Right hindlimb (tissue), 1 donor: ENCODE measurements at regions not wholly inside any gene's neighbourhood (a gene's known extent, or its start where the extent isn't known, plus 50 kb on each side); places are given as distances from the start of the nearest gene placed in this dataset.

Experiments
- DNase-seq: peaks from one replicate; pipeline ENCODE4 v3.0.0-alpha.2; 2018

DNA sequence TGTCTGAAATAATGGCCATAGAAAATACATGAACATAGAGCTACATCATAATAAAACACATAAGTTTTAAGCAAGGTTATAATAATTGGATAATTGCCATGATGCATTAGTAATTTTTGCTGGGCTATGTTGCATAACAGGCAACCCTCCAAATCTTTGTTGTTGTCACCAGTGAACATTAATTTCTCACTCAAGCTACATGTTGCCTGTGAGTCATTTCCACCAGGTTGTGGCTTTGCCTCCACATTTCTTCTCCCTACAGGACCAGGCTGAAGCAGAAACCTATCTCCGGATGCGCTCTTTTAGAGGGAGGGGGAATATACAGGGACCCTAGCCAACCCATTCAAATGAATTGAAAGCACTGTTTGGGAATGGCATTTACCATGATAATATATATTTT lies 347.7 kb downstream of the GABRG1 start:
- DNase-seq: no peak

DNA sequence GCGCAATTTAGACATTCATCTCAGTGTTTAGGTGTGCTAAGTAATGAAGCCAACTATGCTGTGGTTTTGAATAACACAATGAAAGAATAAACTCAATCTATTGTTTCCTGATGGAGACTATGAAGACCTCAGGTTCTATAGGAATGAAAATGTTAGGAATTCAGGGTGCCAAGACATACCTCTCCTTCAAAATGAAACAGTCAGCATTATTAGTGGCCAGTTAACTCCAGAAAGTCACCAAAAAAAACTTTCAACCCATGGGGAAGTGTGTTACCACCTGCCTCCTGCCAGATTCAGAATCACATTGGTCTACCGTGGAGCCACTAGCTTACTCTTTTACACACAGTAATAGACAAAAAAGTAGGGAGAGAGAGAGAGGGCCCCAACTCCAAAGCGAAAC lies 352.9 kb downstream of the GABRG1 start:
- no peak for DNase-seq

DNA sequence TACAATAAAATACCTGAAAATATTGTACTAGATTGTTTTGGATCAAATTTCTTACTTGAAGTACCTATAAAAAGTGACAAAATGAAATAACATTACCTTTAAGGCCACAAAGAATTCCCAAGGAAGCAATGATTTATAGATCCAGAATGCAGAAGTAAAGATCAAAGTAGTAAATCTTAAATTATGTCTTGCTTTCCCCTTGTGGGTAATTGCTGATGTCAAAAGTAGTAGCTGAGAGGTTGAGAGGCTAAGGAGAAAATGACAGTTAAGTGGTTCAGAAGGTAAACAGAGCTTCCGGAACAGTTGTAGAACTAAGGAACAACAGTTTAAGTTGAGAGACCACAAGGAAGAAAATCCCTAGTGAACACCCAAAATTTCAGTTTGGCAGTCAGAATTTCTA lies 358.3 kb downstream of the GABRG1 start:
- no peak for DNase-seq

DNA sequence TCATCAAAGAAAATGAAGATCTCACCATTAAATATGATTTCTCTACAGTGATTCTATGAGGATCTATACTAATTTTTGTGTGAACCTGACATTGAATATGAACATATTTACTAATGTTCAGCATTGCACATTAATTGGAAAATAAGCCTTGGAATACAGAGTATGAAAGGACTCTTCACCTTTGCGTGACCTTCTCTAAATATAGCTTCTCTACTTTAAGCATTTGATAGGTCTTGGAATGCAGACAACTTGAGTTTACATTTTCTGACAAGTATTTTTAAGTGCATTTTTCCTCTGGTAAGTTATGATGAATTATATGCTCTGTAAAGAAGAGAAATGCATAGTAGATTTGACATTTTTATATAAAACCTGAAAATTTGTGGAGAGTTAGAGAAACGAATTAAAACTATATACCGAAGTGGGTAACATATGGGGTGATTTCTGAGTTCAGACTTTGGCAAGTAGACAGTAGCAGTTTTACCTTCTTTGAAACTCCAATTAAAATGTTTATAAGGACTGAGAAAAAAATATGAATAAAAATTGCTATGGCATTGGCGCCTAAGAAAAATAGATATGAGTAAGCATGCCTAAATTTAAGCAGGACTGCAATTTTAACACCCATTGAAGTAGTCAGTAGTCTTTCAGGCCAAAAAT lies 371.9 kb downstream of the GABRG1 start:
- no peak for DNase-seq

DNA sequence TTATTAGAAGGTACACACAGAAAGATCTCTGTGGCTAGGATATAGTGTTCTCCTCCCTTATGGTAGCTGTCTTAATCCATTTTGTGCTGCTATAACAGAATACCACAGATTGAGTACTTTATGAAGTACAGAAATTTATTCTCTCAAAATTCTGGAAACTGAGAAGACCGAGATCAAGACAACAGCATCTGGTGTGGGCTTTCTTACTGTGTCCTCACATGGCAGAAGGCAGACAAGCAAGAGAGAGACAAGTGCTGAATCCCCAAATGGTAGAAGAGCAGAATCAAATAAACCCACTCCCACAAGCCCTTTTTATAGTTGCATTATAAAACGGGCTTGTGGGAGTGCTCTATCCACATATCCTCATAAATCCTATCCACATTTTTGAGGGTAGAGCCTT lies 373.1 kb downstream of the GABRG1 start:
- DNase-seq: no peak

DNA sequence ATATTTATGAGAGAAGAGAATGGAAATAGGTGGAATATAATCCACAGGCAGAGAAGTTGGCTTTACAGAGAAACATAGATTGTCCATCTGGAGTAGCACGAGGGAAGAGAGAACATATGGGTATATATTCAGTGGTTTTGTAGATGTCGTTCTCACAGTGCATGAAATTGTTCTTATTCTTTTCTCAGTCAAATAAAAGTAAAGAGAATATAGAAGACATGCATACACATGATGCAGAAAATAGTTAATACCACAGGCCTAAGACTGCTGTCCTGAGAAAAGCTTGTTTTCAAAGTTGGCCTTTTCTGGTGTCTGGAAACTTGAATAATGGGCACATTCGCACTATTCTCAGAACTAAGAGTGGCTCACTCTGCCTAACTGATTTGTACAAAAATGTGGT lies 378.1 kb downstream of the GABRG1 start:
- DNase-seq: no peak

DNA sequence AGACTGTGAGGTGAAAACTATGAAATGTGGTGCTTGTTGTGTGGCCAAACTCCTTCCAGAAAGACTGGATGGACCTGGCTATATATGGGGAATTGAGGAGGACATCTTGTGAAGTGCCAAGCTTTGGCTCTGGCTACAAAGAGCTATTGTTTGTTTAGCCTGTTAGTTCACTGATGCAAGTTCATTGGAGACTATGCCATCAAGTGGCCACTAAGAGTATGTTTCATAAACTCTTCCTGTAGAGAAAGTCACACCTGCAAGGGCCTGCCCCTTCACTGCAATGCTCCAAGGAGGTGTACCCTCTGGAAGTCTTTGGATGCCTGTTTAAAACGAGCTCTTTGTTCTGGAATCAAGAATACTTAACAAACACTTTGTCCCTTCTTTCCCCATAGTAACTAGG lies 382.0 kb downstream of the GABRG1 start:
- DNase-seq: no peak

DNA sequence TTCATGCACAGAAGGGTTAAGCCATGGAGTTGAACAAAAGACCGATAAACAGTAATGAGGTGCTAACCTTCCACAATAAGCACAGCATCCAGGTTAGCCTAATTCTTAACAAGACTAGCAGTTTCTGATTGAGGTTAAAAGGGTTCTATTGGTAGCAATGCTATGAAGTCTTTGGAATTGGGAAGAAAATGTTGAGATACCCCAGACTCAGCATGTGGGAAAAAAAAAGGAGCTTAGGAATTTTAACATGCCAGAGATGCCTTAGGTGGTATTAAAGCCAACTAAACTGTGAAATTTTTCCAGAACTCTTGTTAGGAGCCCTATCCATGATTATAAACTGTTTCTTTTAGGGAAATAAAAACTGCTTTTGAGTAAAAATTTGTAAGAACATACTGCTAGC lies 391.7 kb downstream of the GABRG1 start:
- no peak for DNase-seq

DNA sequence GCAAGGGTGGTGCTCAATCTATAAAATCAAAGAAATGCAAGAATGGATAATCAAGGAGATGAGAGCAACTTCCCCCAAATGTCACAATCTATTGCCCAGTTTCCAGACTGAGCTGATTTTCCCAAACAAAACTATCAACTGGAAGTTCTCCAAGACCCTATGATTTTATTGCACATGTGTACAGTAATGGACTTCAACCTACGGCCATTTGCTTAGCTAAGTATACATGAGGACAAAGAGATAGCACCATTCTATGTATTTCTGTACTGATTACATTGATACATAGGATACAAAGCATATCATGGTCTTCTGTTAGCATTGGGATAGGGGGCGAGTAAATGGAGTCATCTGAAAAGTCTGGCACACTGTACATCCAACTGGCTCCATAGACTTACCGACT lies 407.8 kb downstream of the GABRG1 start:
- DNase-seq: no peak

DNA sequence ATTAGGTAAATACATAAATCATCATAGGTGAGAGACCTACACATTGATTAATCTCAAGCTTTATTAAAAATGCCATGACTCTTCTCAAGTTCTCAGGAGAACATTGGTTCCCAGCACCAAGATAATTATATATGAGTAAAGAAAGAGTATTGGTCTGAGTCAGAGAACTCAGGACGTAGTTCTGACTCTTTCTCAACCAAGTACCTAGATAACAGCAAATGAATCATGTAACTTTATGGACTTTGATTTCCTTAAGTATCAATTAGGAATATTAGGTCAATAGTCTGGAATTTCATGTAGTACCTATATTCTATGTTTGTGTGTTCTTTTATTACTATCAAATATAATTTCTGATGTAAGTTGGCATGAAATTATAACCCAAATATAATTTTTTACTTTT lies 409.9 kb downstream of the GABRG1 start:
- DNase-seq: no peak

DNA sequence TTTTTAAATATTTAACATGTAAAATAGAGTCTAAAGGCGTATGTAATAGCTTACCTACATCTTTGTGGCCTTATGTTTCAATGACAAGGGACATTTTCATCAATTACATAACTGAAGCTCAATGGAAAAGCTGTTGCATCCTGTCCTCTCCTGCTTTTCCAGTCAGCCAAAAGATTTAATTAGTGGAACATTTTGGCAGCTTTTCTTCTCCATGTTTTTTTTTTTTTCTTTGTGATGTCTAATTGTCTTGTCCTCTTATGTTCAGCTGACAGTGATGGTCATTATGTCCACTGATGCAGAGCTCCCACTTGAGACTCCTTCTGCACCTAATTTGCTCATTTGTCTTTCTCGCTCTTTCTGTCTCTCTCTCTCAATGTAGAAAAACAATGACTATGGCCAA lies 422.2 kb downstream of the GABRG1 start:
- no peak for DNase-seq

DNA sequence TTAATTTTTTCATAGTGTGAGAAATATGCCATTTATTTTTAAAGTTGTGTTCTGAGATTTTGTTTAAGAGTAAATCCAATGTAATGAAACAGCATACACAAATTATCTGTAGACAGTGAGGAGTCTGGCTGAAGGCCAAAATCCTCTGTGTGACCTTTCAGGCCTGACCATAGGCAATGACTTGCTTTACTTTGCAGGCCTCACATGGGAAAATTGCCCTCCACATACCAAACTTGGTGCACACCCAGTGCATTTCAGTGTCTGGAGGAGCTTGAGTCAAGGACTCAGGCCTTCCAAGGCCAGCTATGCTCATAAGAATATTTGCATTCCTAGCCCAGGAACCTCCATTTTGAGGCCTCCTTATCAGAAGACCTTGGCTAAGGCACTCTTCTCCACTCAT lies 430.1 kb downstream of the GABRG1 start:
- no peak for DNase-seq

DNA sequence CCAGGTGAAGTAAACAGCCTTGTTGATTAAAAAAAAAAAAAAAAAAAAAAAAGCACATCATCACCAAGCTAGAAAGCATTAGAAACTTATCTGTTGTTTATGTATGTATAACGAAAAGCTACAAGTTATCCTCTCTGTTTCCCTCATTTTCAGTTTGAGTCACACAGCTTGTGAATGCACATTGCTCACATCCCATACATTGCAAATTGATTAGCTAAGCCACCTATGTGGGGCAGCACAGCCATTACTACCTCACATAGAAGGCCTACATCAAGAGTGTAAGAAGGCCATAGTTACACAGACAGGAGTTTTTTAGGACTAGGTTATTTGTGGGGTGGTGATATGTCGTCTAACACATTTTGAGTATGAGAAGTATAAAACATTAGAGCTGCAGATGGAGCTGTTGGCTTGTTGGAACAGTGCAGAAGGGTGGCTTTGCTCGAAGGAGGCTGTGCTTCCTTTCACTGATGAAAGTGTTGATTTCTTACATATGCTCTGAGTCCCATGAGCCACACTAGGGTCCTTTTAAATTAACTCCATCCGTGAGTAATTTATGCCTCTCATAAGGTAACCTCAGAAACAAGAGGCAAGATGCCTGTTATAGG lies 431.6 kb downstream of the GABRG1 start:
- no peak for DNase-seq

DNA sequence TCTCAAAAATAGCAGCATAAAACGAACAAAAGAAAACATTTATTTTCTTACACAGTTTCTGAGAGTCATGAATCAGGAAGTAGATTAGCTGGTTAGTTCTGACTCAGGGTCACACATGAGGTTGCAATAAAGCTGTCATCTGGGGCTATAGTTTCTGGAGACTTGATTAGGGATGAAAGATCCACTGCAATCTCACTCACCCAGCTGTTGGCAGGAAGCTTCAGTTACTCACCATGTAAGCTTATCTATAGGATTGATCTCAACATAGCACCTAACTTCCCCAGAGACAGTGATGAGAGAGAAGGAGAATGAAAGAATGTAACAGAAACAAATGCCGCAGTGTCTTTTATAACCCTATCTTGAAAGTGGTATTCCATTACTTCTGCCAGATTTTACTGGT lies 435.5 kb downstream of the GABRG1 start:
- DNase-seq: no peak

DNA sequence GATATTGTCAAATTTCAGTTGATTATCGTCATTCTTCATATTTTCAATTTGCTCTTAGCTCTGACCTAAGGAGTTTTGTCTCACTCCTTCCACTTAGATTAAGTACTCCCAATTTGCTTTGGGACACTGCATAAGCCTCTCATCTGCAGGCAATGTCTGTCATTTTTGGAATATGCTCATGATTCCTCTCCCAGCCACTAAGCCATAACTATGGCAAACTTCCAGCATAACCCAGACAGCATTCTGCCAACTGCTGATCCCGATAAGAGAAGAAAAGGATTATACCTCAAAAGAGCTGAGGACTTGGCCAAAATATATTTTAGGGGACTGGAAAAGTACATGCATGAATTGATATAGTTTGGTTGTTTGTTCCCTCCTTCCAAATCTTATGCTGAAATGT lies 444.4 kb downstream of the GABRG1 start:
- DNase-seq: no peak

DNA sequence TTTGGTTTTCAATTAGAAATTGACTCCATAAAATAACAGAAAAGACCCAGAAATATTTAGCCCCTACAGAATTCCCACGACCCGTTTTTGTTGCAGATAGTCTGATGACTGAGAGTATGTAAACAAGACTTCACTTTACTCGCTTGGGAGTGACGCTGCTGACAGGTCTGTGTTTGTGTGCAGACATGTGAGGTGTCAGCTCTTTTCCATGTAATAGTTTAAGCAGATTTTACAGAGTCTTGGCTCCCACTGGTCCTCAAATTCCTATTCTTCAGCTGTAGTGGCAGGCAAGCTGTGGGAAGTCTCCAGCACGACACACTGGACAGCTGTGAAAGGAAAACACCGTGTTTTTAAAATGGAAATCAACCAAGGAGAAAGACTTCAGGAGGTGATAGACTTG lies 455.7 kb downstream of the GABRG1 start:
- no peak for DNase-seq

DNA sequence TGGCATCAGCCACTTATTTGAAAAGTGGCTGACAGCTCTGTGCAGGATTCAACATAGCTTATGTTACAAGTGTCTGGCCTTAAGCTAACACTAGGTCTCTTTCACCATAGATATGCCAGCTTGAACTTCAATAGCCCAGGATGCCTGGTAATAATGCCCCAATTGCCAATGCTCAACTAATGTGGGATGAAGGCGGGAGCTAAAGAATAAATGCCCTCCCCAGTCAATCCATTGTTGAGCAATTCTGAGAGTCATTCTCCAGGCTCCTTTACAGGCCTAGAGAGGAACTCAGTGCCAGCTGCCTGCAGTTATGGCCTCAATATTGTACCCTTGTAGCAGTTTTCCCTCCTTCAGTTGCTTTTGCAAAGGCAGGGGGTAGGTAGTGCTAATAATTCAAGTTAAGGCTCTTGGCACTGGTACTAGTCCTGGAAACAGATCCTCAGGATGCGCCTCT lies 460.2 kb downstream of the GABRG1 start:
- DNase-seq: no peak

DNA sequence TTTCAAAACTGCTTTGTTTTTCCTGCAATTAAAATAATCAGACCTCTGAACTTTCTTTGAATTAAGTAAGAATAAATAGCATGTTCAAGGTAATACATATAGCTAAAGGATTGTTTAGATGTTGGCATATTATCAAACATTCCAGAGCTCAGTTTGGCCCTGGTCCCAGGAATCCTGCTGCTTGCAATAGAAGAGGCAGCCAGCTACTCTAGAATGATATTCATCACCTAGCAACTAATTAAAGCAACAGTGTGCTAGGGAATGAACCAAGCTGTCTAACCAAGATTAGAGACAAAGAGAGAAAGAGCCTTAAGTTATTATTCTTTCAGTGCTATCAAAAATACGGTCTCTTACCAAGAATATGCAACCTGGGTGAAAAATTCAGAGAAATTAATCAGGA lies 460.9 kb downstream of the GABRG1 start:
- DNase-seq: peak; percentile 83

DNA sequence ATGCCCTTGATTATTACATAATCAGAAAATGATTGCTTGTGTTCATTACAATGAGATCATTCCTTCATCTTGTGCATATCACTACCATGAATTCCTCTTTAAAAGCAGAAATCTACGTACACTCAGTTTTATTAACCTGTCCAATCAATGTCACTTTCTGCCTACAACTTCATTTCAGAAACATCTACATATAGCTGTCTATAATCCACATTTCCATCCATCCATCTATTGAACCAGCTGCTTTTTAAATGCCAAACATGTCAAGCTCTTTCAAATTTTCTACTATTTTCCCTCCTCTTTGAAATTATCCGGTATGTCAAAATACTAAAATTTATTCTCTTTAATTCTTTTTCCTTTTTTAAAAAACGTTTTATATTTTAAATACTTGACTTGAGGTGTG lies 462.0 kb downstream of the GABRG1 start:
- DNase-seq: no peak

DNA sequence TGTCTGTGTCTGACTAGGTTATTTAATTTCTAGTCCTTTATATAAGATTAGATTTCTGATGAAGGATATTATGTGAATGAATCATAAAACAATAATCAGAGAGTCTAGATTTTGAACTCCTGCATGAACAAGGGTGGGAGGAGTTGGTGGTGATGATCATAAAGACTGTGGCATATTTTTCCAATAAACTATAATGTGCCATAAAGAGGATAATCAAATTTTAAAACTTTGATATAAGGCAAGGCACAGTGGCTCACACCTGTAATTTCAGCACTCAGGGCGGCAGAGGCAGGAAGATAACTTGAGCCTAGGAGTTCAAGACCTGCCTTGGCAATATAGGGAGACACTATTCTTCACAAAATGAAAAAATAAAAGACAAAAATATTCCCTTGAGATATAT lies 473.3 kb downstream of the GABRG1 start:
- no peak for DNase-seq

DNA sequence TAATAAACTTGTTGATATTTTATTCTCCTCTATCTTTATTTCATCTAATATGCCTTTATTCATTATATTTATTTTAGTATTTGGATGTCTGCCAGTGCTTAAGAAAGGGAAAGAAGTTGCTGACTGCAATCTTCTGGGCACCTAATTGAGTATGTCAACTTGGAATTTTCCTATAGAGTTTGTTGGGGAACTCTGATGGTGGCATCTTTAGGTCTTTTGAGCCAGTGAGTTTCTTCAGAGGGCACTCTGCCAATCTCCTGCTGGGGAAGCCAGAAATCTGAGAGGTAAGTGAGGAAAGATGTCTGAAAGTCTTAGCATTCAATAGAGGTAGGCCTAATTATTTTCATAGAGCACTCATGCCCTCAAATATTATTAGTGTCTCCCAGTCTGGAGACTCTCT lies 475.0 kb downstream of the GABRG1 start:
- DNase-seq: no peak

DNA sequence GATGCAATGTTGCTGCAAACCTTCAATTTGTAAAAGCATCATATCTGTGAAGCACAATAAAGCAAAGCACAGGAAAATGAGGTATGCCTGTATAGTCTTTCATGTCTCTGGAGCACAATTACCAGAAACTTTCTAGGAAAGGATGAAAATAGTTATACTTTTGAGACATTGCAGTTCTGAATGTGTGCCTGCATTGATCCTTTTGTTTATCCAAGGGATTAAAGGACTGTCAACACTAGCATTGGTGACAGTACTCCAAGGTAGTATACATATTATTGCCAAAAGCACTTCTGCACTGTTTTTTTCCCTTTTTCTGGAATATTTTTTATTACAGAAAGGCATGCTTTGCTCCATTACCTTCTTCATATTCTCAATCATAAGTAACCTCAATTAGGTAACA lies 476.0 kb downstream of the GABRG1 start:
- no peak for DNase-seq

DNA sequence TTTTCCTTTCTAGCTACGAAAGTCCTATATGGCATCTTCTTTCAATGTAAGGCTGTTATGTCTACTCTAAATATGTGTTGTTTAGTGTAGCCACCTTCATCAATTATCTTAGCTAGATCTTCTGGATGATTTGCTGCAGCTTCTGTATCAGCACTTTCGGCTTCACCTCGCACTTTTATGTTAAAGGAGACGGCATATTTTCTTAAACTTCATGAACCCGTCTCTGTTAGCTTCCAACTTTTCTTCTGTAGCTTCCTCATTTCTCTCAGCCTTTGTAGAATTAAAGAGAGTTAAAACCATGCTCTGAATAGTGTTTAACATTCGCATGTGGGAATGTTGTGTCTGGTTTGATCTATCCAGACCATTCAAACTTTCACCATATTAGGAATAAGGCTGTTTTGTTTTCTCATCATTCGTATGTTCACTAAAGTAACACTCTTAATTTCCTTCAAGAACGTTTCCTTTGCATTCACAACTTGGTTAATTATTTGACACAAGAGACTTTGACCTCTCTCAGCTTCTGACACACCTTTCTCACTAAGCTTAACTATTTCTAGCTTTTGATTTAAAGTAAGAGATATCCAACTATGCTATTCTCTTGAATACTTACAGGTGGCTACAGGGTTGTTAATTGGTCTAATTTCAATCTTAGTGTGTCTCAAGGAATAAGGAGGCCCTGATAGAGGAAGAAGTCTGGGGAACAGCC lies 476.8 kb downstream of the GABRG1 start:
- no peak for DNase-seq

DNA sequence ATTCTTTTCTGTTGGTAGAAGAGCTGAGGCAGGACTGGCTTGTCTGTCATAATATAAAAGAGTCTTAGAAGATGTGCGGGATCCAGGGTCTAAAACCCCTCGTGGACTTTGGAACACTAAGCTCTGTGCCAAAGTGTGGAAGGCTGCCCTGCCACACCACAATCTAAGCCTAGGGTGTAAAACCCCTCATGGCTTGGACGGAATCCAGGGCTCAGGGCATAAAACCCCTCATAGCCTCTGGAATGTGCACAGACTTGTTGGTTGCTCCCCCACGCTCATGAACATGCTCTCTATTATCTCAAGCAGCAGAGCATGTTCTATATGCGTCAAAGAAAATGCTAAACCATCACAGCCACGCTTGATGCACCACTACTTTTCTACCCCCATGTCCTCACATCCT lies 483.6 kb downstream of the GABRG1 start:
- no peak for DNase-seq

DNA sequence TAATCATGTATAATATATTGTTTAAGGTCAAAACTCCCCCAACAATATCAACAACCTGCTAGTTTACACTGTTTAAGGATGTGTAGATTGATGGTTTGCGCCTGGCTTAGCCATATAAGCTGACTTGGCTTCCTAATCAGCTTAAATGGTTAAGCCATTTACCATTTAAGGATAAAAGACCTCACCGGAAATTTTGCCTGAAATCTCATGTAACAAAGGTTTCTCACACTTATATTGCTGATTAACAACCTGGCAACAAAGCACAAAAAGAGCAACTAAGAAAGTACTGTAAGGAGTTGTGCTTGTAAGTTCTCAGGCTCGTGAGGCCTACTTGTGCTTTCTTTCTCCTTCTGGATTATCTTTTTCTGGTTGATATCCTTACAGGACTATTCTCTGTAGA lies 485.2 kb downstream of the GABRG1 start:
- DNase-seq: no peak
